PFSK-1 (cell line): ENCODE measurements at regions not wholly inside any gene's neighbourhood (a gene's known extent, or its start where the extent isn't known, plus 50 kb on each side); places are given as distances from the start of the nearest gene placed in this dataset.

ENCODE experiments used
- FOXP2 ChIP-seq: optimal IDR thresholded peaks from 2 replicates; pipeline ENCODE3; 2011; ENCODE audit warnings: borderline replicate concordance, control low read depth, inconsistent platforms; ENCODE audit not compliant: insufficient read depth; ENCODE audit errors: extremely low read length, extremely low read depth
- POLR2AphosphoS5 ChIP-seq: IDR thresholded peaks from 2 replicates; pipeline ENCODE4 v1.6.1; 2012; ENCODE audit warnings: low read depth, mild to moderate bottlenecking, control low read depth, low read length, moderate library complexity
- REST ChIP-seq, 2 experiments: IDR thresholded peaks; 2 replicates each; pipeline versions ENCODE4 v1.6.1 to v1.8.0; 2011 to 2012; ENCODE audit warnings: low read depth in 2 of 2, low read length in 2 of 2, control low read depth in 1 of 2, inconsistent platforms in 1 of 2, mild to moderate bottlenecking in 1 of 2, moderate library complexity in 1 of 2; ENCODE audit not compliant: insufficient read depth in 1 of 2
- SIN3A ChIP-seq: IDR thresholded peaks from 2 replicates; pipeline ENCODE4 v1.6.1; 2012; ENCODE audit warnings: mild to moderate bottlenecking, low read length, moderate library complexity, borderline replicate concordance; ENCODE audit not compliant: insufficient read depth
- TAF1 ChIP-seq: IDR thresholded peaks from 2 replicates; pipeline ENCODE4 v1.6.1; 2012; ENCODE audit warnings: low read length, control low read depth, borderline replicate concordance; ENCODE audit not compliant: insufficient read depth

- TF ChIP-seq TAF1 = no peak
- no peak for TF ChIP-seq POLR2AphosphoS5
- TF ChIP-seq REST (IDR thresholded peaks at IDR 0.05; ENCODE audit: insufficient read depth in 1 of 2, low read depth in 2 of 2, low read length in 2 of 2) = no peak
- TF ChIP-seq SIN3A = no peak
- TF ChIP-seq FOXP2 = no peak
Measured at GRCh38 chr12:113634474-113634873, 162.8 kb upstream of the LHX5 start.
